ENCODE measurements at regions not wholly inside any gene's neighbourhood (a gene's known extent, or its start where the extent isn't known, plus 50 kb on each side); places are given as distances from the start of the nearest gene placed in this dataset.

DNA sequence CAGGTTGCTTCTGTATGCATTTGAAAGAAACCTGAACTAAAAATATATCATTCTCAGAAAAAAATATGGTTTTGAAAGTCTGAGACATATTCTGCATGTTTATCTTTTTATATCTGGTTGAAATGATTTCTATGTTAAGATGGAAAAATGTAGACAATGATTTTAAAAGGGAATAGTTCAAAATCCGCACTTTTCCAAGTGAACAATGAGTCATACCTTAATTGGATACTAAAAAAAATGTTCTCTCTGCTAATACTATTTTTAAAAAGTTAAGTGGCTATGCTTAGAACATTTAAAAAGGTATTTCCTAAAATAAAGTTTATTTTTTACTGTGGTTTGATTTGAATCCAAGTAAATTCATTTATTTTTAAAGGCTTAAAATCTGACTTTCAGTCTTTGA is 801.4 kb downstream of the SLITRK6 start:
- WGBS (ENCODE audit: insufficient coverage, insufficient replicate concordance, low lambda C conversion rate, missing lambda C conversion rate): 0% methylated on average over 1 of the region's 1 CpG
- ChIA-PET CTCF (no interaction called here), SMC1A (ENCODE audit: uncharacterized antibody, unreplicated experiment) (interaction anchor here (0.6 kb wide), 1 partner anchor 754 kb away, joined by 4 read pairs; no protein-coding TSS in a partner anchor), POLR2A (no interaction called here), RAD21 (ENCODE audit: unreplicated experiment) (no interaction called here)
- H3K4me1 ChIP-seq (ENCODE audit: control insufficient read depth, insufficient read depth, low read length): no peaks in the 10 kb centered on the region
- DNase-seq (ENCODE audit: low read depth, low spot score) (no peak), ATAC-seq (no peak), FAIRE-seq (no peak)
- no peak overlapping the region for H2AFZ ChIP-seq (ENCODE audit: control insufficient read depth, low read depth, low read length)
- no peaks in the 10 kb centered on the region for H4K20me1 ChIP-seq (ENCODE audit: control insufficient read depth, insufficient read depth)
- intact Hi-C loops (cut with micrococcal nuclease; ENCODE audit: unreplicated experiment): no loop called here
- no peaks in the 10 kb centered on the region for H3K79me2 ChIP-seq (ENCODE audit: control insufficient read depth, insufficient read depth, low read length)
- no peak overlapping the region for H3K9ac ChIP-seq (ENCODE audit: control insufficient read depth, insufficient read depth, low read length)
- H3K9me3 ChIP-seq (replicated peaks; ENCODE audit: control insufficient read depth, insufficient read depth, low read length): no peaks in the 10 kb centered on the region
- no peak overlapping the region for H3K4me3 ChIP-seq
- in situ Hi-C loops (cut with MboI): no loop called here
- no TSS peak for BruUV-seq (replicated peaks)
- no peak overlapping the region for H3K27ac ChIP-seq (ENCODE audit: control insufficient read depth, insufficient read depth)
- no peak overlapping the region for H3K4me2 ChIP-seq (ENCODE audit: control insufficient read depth, insufficient read depth)
- no peaks in the 10 kb centered on the region for H3K36me3 ChIP-seq (ENCODE audit: control insufficient read depth in 2 of 2, insufficient read depth in 2 of 2, low read length in 1 of 2)
- H3K27me3 ChIP-seq (replicated peaks in 1 of 2; ENCODE audit: control insufficient read depth in 2 of 2, insufficient read depth in 2 of 2, low read length in 1 of 2): no peaks in the 10 kb centered on the region
- TF ChIP-seq SP1 (IDR thresholded peaks at IDR 0.05; ENCODE audit: low read depth, low read length) (no peak), NBN (IDR thresholded peaks at IDR 0.05) (no peak), NR2C1 (IDR thresholded peaks at IDR 0.05) (no peak), CUX1 (IDR thresholded peaks at IDR 0.05; ENCODE audit: insufficient replicate concordance, low read depth, low read length) (no peak), TCF12 (IDR thresholded peaks at IDR 0.05; ENCODE audit: low read depth, low read length) (no peak), SUZ12 (IDR thresholded peaks at IDR 0.05; ENCODE audit: unreplicated experiment) (no peak), RELA (IDR thresholded peaks at IDR 0.05; ENCODE audit: borderline replicate concordance, partially characterized antibody) (no peak), JUND (IDR thresholded peaks at IDR 0.05; ENCODE audit: low read depth, low read length) (no peak), CBX5 (IDR thresholded peaks at IDR 0.05; ENCODE audit: low read depth) (no peak), CBFB (IDR thresholded peaks at IDR 0.05; ENCODE audit: low read depth) (no peak), BCL11A (IDR thresholded peaks at IDR 0.05; ENCODE audit: low read depth, low read length) (no peak), HCFC1 (IDR thresholded peaks at IDR 0.05; ENCODE audit: low read length) (no peak), POLR2AphosphoS2 (IDR thresholded peaks at IDR 0.05; ENCODE audit: low read depth, low read length) (no peak), POU2F2 (IDR thresholded peaks at IDR 0.05; ENCODE audit: borderline replicate concordance, low read depth, low read length) (no peak), MYC (IDR thresholded peaks at IDR 0.05; ENCODE audit: insufficient read depth, insufficient read length, insufficient replicate concordance, low read length, severe bottlenecking) (no peak), PAX5 (IDR thresholded peaks at IDR 0.05; ENCODE audit: borderline replicate concordance, low read depth, low read length) (no peak), BCL3 (IDR thresholded peaks at IDR 0.05; ENCODE audit: borderline replicate concordance, insufficient read depth, low read depth, low read length, poor library complexity, severe bottlenecking) (no peak)
- TF ChIP-seq, protein P1, sequence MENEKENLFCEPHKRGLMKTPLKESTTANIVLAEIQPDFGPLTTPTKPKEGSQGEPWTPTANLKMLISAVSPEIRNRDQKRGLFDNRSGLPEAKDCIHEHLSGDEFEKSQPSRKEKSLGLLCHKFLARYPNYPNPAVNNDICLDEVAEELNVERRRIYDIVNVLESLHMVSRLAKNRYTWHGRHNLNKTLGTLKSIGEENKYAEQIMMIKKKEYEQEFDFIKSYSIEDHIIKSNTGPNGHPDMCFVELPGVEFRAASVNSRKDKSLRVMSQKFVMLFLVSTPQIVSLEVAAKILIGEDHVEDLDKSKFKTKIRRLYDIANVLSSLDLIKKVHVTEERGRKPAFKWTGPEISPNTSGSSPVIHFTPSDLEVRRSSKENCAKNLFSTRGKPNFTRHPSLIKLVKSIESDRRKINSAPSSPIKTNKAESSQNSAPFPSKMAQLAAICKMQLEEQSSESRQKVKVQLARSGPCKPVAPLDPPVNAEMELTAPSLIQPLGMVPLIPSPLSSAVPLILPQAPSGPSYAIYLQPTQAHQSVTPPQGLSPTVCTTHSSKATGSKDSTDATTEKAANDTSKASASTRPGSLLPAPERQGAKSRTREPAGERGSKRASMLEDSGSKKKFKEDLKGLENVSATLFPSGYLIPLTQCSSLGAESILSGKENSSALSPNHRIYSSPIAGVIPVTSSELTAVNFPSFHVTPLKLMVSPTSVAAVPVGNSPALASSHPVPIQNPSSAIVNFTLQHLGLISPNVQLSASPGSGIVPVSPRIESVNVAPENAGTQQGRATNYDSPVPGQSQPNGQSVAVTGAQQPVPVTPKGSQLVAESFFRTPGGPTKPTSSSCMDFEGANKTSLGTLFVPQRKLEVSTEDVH (IDR thresholded peaks at IDR 0.05; ENCODE audit: low read depth, partially characterized antibody): no peak
